OCI-LY7 (cell line): ENCODE measurements at regions not wholly inside any gene's neighbourhood (a gene's known extent, or its start where the extent isn't known, plus 50 kb on each side); places are given as distances from the start of the nearest gene placed in this dataset.

ENCODE experiments used
- BruUV-seq: library from RNA; stranded (reverse); fragments of 400-500 nt; replicated peaks from 2 replicates; lab custom pipeline; 2021; lab: Mats Ljungman, UMichigan
- CTCF ChIA-PET: fragments of 300-600 bp; sonication (Branson Sonifier 250); formaldehyde crosslinking; loops from one replicate; lab custom pipeline; 2022; ENCODE audit warnings: antibody characterized with exemption; ENCODE audit not compliant: unreplicated experiment; lab: Charles Lee
- POLR2A ChIA-PET: fragments of 300-600 bp; sonication (Branson Sonifier 250); formaldehyde crosslinking; loops from one replicate; lab custom pipeline; 2022; ENCODE audit warnings: antibody characterized with exemption; lab: Charles Lee
- DNase-seq: peaks from one replicate; pipeline ENCODE4 v3.0.0-alpha.2; 2015; ENCODE audit warnings: low spot score
- H2AFZ ChIP-seq: fragments of 200-600 bp; sonication (generic), shearing (Covaris generic); 2 replicates; pipeline ENCODE4 v1.6.1; 2014; ENCODE audit warnings: mild to moderate bottlenecking, antibody characterized with exemption, low read length, moderate library complexity
- H3K27ac ChIP-seq: fragments of 200-600 bp; sonication (generic); 2 replicates; pipeline ENCODE4 v1.5.1; 2014; ENCODE audit warnings: mixed run types, low read depth, mild to moderate bottlenecking, moderate library complexity, low read length, inconsistent platforms; ENCODE audit not compliant: poor library complexity, severe bottlenecking
- H3K36me3 ChIP-seq: fragments of 200-600 bp; sonication (generic); 2 replicates; pipeline ENCODE4 v1.6.1; 2014; ENCODE audit warnings: mild to moderate bottlenecking, antibody characterized with exemption, low read length, moderate library complexity, mixed read lengths; ENCODE audit not compliant: insufficient read depth
- H3K4me1 ChIP-seq: fragments of 200-600 bp; sonication (generic); 2 replicates; pipeline ENCODE4 v1.5.1; 2014; ENCODE audit warnings: mild to moderate bottlenecking, low read length; ENCODE audit not compliant: insufficient read depth, poor library complexity, severe bottlenecking
- H3K4me2 ChIP-seq: fragments of 200-600 bp; sonication (generic); 2 replicates; pipeline ENCODE4 v1.6.1; 2014; ENCODE audit warnings: mild to moderate bottlenecking, low read length
- H3K4me3 ChIP-seq: fragments of 200-600 bp; sonication (generic); 2 replicates; pipeline ENCODE4 v1.5.1; 2014; ENCODE audit warnings: mild to moderate bottlenecking, low read depth, low read length; ENCODE audit not compliant: poor library complexity, severe bottlenecking
- H3K79me2 ChIP-seq: fragments of 200-600 bp; sonication (generic); 2 replicates; pipeline ENCODE4 v1.6.1; 2016; ENCODE audit warnings: low read depth, mild to moderate bottlenecking, low read length, moderate library complexity, mixed read lengths; ENCODE audit not compliant: insufficient read depth
- H3K9me2 ChIP-seq: fragments of 200-600 bp; sonication (generic); 2 replicates; pipeline ENCODE4 v1.6.1; 2016; ENCODE audit warnings: mild to moderate bottlenecking, low read length, mixed read lengths; ENCODE audit not compliant: insufficient read depth
- H3K9me3 ChIP-seq: fragments of 200-600 bp; sonication (generic); 2 replicates; pipeline ENCODE4 v1.6.1; 2014; ENCODE audit warnings: mild to moderate bottlenecking, mixed run types, low read length, mixed read lengths
- H4K20me1 ChIP-seq: fragments of 200-600 bp; sonication (generic); 2 replicates; pipeline ENCODE4 v1.6.1; 2014; ENCODE audit warnings: mild to moderate bottlenecking, antibody characterized with exemption, low read length, moderate library complexity, mixed read lengths; ENCODE audit not compliant: insufficient read depth
- EZH2phosphoT487 ChIP-seq: fragments of 200-600 bp; sonication (generic); IDR thresholded peaks from 2 replicates; pipeline ENCODE4 v1.6.1; 2018; ENCODE audit warnings: low read depth, borderline replicate concordance, mild to moderate bottlenecking, mixed run types, antibody characterized with exemption, low read length, moderate library complexity, mixed read lengths
- intact Hi-C: fragments of 100-400 bp; cut with micrococcal nuclease; formaldehyde crosslinking; loops from one replicate; pipeline ENCODE4 v1.10.0; 2022; ENCODE audit not compliant: unreplicated experiment
- TF ChIP-seq, protein P1 (sequence below): fragments of 200-600 bp; sonication (generic); conservative IDR thresholded peaks from 2 replicates; pipeline ENCODE4 v1.5.1; 2014; ENCODE audit warnings: mild to moderate bottlenecking, antibody characterized with exemption, low read length, moderate library complexity, mixed read lengths

DNA sequence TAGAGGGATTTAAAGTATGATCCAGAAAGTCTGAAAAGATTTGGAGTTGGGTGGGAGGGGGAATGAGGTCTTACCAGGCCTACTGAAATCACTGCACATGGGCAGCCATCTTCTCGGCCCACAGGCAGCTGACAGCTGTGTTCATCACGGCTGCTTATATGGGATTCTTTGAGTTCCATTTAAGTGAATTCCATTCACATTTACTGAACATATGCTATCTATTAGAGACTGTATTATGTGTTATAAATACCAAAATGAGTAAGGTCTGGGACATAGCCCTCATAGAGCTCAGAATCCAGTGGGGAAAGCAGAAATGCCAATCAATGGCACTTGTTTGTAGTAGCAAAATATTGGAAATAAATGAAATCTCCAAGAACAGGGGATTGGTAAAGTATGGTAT is 91.1 kb downstream of the TRIM42 start:
- Histone ChIP-seq H3K9me2 (no peaks in the 10 kb centered on the region), H3K4me2 (no peak overlapping the region), H3K79me2 (no peaks in the 10 kb centered on the region), H3K4me3 (no peak overlapping the region), H3K36me3 (no peaks in the 10 kb centered on the region), H3K27ac (no peak overlapping the region), H3K9me3 (peaks cover 2% of the 10 kb centered on the region; the same call in 1 of the 2 replicates), H3K4me1 (peaks cover 5% of the 10 kb centered on the region), H4K20me1 (no peaks in the 10 kb centered on the region), H2AFZ (no peak overlapping the region)
- intact Hi-C loops, result no loop called here
- TF ChIP-seq EZH2phosphoT487, result no peak
- TF ChIP-seq, protein P1, sequence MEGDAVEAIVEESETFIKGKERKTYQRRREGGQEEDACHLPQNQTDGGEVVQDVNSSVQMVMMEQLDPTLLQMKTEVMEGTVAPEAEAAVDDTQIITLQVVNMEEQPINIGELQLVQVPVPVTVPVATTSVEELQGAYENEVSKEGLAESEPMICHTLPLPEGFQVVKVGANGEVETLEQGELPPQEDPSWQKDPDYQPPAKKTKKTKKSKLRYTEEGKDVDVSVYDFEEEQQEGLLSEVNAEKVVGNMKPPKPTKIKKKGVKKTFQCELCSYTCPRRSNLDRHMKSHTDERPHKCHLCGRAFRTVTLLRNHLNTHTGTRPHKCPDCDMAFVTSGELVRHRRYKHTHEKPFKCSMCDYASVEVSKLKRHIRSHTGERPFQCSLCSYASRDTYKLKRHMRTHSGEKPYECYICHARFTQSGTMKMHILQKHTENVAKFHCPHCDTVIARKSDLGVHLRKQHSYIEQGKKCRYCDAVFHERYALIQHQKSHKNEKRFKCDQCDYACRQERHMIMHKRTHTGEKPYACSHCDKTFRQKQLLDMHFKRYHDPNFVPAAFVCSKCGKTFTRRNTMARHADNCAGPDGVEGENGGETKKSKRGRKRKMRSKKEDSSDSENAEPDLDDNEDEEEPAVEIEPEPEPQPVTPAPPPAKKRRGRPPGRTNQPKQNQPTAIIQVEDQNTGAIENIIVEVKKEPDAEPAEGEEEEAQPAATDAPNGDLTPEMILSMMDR, result no peak
- ChIA-PET POLR2A (interaction anchor here (1.0 to 1.6 kb wide), 2 partner anchors 12 to 19 kb away, joined by 3 to 9 read pairs; no protein-coding TSS in a partner anchor), CTCF (interaction anchor here (1.2 kb wide), 1 partner anchor 12 kb away, joined by 4 read pairs; no protein-coding TSS in a partner anchor)
- DNase-seq, result no peak
- BruUV-seq, result no TSS peak

DNA sequence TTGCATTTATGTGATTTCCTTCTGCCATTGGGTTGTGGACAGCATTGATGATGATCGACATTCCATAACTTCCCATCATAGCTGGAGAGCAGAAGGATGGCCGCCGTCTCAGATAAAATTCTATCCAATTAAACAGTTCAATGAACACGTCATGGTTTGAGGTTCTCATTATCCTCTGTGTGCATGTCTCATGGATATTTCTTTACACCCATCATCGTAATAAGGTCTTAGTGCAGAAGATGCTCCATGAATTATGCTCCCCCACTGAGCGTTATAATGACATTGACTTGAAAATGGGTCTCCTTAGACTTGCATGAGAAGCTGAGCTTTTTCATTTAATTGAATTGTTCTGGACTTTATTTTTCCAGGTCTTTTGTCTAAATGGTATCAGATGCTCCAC is 92.1 kb downstream of the TRIM42 start:
- TF ChIP-seq, protein P1, result no peak
- TF ChIP-seq EZH2phosphoT487, result no peak
- Histone ChIP-seq H3K27ac (no peak overlapping the region), H3K9me3 (peaks cover 9% of the 10 kb centered on the region; the same call in 1 of the 2 replicates), H3K4me3 (no peak overlapping the region), H3K4me1 (no peaks in the 10 kb centered on the region), H3K79me2 (no peaks in the 10 kb centered on the region), H2AFZ (no peak overlapping the region), H3K9me2 (no peaks in the 10 kb centered on the region), H3K4me2 (no peak overlapping the region), H3K36me3 (no peaks in the 10 kb centered on the region; the same call in 1 of the 2 replicates), H4K20me1 (no peaks in the 10 kb centered on the region)
- BruUV-seq, result no TSS peak
- intact Hi-C loops, result no loop called here
- CTCF ChIA-PET, result no interaction called here
- POLR2A ChIA-PET, result interaction anchor here (1.6 kb wide), 1 partner anchor 13 kb away, joined by 9 read pairs; no protein-coding TSS in a partner anchor
- no peak for DNase-seq

DNA sequence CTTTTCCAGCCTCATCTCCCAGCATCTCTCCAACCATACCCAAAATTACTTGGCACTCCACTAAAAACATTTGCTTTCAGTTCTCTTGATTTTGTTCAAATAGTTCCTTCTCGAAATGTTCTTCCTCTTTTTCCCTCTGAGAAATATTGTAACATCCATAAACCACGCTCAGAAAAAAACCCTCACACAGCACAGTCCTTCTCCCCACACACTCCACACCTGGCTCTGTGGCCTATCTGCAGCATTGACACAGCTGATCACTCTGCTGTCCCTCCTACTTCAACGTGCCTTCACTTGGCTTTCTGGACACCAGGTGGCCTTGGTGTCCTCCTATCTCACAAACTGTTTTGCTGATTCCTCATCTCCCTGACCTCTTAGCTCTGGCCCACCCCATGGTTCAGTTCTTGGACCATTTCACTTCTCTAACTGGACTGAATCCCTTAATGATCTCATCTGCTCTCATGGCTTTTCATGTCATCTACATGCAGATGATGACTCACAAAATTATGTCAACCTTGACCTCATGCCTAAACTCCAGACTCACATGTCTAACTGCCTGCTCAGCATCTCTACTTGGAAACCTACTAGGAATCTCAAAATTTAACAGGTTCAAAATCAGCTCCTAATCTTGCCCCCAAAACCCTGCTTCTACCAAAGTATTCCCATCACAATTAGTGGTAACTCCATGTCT is 93.3 kb downstream of the TRIM42 start:
- peaks cover 18% of the 10 kb centered on the region; the same call in 1 of the 2 replicates for H3K9me3 ChIP-seq
- ChIA-PET CTCF (no interaction called here), POLR2A (no interaction called here)
- no peak for DNase-seq
- no peaks in the 10 kb centered on the region for H3K79me2 ChIP-seq
- H3K36me3 ChIP-seq, result no peaks in the 10 kb centered on the region; the same call in 1 of the 2 replicates
- no peak overlapping the region for H3K4me2 ChIP-seq
- H2AFZ ChIP-seq, result no peak overlapping the region
- no peak overlapping the region for H3K27ac ChIP-seq
- no TSS peak for BruUV-seq
- TF ChIP-seq, protein P1, result no peak
- TF ChIP-seq EZH2phosphoT487, result no peak
- no peaks in the 10 kb centered on the region for H4K20me1 ChIP-seq
- no peaks in the 10 kb centered on the region for H3K4me1 ChIP-seq
- no peaks in the 10 kb centered on the region for H3K9me2 ChIP-seq
- intact Hi-C loops, result no loop called here
- H3K4me3 ChIP-seq, result no peak overlapping the region
